ENCODE measurements at regions not wholly inside any gene's neighbourhood (a gene's known extent, or its start where the extent isn't known, plus 50 kb on each side); places are given as distances from the start of the nearest gene placed in this dataset.

GRCh38 chr6:119587537-119587936, 238.0 kb upstream of the MAN1A1 start:
- Histone ChIP-seq H3K9me3 (ENCODE audit: control insufficient read depth, low read depth, low read length) (no peaks in the 10 kb centered on the region), H3K27me3 (ENCODE audit: control insufficient read depth, extremely low read depth, insufficient read depth, low read length) (no peaks in the 10 kb centered on the region), H3K4me2 (ENCODE audit: control insufficient read depth, extremely low read depth, insufficient read depth, low read depth, low read length) (no peak overlapping the region), H2AFZ (ENCODE audit: control insufficient read depth, low read length) (no peak overlapping the region), H3K79me2 (ENCODE audit: control insufficient read depth, insufficient read depth, low read length) (no peaks in the 10 kb centered on the region), H3K4me3 (ENCODE audit: control insufficient read depth in 2 of 3, extremely low read depth in 1 of 3, insufficient read depth in 2 of 3, low read depth in 1 of 3, low read length in 3 of 3) (no peak overlapping the region), H3K36me3 (ENCODE audit: control insufficient read depth in 2 of 2, extremely low read depth in 1 of 2, insufficient read depth in 2 of 2, low read length in 2 of 2) (no peaks in the 10 kb centered on the region), H4K20me1 (ENCODE audit: control insufficient read depth, extremely low read depth, insufficient read depth, low read length) (no peaks in the 10 kb centered on the region), H3K4me1 (ENCODE audit: control insufficient read depth, extremely low read depth, insufficient read depth, low read length) (peaks cover 16% of the 10 kb centered on the region), H3K9ac (ENCODE audit: control insufficient read depth, extremely low read depth, insufficient read depth, low read length) (no peak overlapping the region), H3K9me1 (ENCODE audit: control insufficient read depth, extremely low read depth, insufficient read depth, low read length) (no peaks in the 10 kb centered on the region), H3K27ac (ENCODE audit: control insufficient read depth, insufficient read depth, low read length) (no peak overlapping the region)
- dilution Hi-C loops (cut with MboI; ENCODE audit: extremely low pct_ligation_motif_present, low sequenced_read_pairs) = no loop called here
- DNase-seq (ENCODE audit: low read depth, low spot score) (no peak), FAIRE-seq (peak; percentile 75)
- TF ChIP-seq EZH2 (IDR thresholded peaks at IDR 0.05; ENCODE audit: low read length) (no peak), CTCF (optimal IDR thresholded peaks at IDR 0.05 in 1 of 3, IDR thresholded peaks at IDR 0.05 in 1 of 3, conservative IDR thresholded peaks at IDR 0.05 in 1 of 3; ENCODE audit: extremely low read depth in 1 of 3, insufficient read depth in 2 of 3, low read length in 3 of 3) (no peak)

- H3K9ac ChIP-seq (ENCODE audit: control insufficient read depth, extremely low read depth, insufficient read depth, low read length) = no peak overlapping the region
- no peaks in the 10 kb centered on the region for H3K9me3 ChIP-seq (ENCODE audit: control insufficient read depth, low read depth, low read length)
- TF ChIP-seq EZH2 (IDR thresholded peaks at IDR 0.05; ENCODE audit: low read length) (no peak), CTCF (optimal IDR thresholded peaks at IDR 0.05 in 1 of 3, IDR thresholded peaks at IDR 0.05 in 1 of 3, conservative IDR thresholded peaks at IDR 0.05 in 1 of 3; ENCODE audit: extremely low read depth in 1 of 3, insufficient read depth in 2 of 3, low read length in 3 of 3) (no peak)
- H3K27me3 ChIP-seq (ENCODE audit: control insufficient read depth, extremely low read depth, insufficient read depth, low read length) = no peaks in the 10 kb centered on the region
- H3K79me2 ChIP-seq (ENCODE audit: control insufficient read depth, insufficient read depth, low read length) = no peaks in the 10 kb centered on the region
- H3K27ac ChIP-seq (ENCODE audit: control insufficient read depth, insufficient read depth, low read length) = no peak overlapping the region
- H3K36me3 ChIP-seq (ENCODE audit: control insufficient read depth in 2 of 2, extremely low read depth in 1 of 2, insufficient read depth in 2 of 2, low read length in 2 of 2) = no peaks in the 10 kb centered on the region
- DNase-seq (ENCODE audit: low read depth, low spot score) = no peak
- H2AFZ ChIP-seq (ENCODE audit: control insufficient read depth, low read length) = no peak overlapping the region
- peaks cover 16% of the 10 kb centered on the region for H3K4me1 ChIP-seq (ENCODE audit: control insufficient read depth, extremely low read depth, insufficient read depth, low read length)
- H3K9me1 ChIP-seq (ENCODE audit: control insufficient read depth, extremely low read depth, insufficient read depth, low read length) = no peaks in the 10 kb centered on the region
- dilution Hi-C loops (cut with MboI; ENCODE audit: extremely low pct_ligation_motif_present, low sequenced_read_pairs) = no loop called here
- FAIRE-seq = no peak
- H3K4me2 ChIP-seq (ENCODE audit: control insufficient read depth, extremely low read depth, insufficient read depth, low read depth, low read length) = no peak overlapping the region
- no peaks in the 10 kb centered on the region for H4K20me1 ChIP-seq (ENCODE audit: control insufficient read depth, extremely low read depth, insufficient read depth, low read length)
- H3K4me3 ChIP-seq (ENCODE audit: control insufficient read depth in 2 of 3, extremely low read depth in 1 of 3, insufficient read depth in 2 of 3, low read depth in 1 of 3, low read length in 3 of 3) = no peak overlapping the region
These were observed 236.8 kb upstream of the MAN1A1 start for GRCh38 chr6:119586250-119586882.

All from keratinocyte (primary cell).